Fibroblast of mammary gland (primary cell): ENCODE measurements at regions not wholly inside any gene's neighbourhood (a gene's known extent, or its start where the extent isn't known, plus 50 kb on each side); places are given as distances from the start of the nearest gene placed in this dataset.

Experiments
- DNase-seq: peaks from one replicate; pipeline ENCODE4 v3.0.0-alpha.2; 2010; ENCODE audit warnings: low read depth
- H3K4me3 ChIP-seq: 2 replicates; pipeline ENCODE4 v1.5.1; 2011; ENCODE audit warnings: low read depth, mild to moderate bottlenecking, low read length, moderate library complexity; ENCODE audit not compliant: control insufficient read depth
- CTCF ChIP-seq: conservative IDR thresholded peaks from 2 replicates; pipeline ENCODE4 v1.5.1; 2011; ENCODE audit warnings: low read depth, low read length, inconsistent platforms; ENCODE audit not compliant: control insufficient read depth, insufficient read depth

- no peak for TF ChIP-seq CTCF
- DNase-seq: no peak
- H3K4me3 ChIP-seq: no peak overlapping the region
These were observed 90.8 kb downstream of the METTL4 start for GRCh38 chr18:2480536-2480935.

GRCh38 chr18:2482706-2483475, 88.4 kb downstream of the METTL4 start:
- no peak overlapping the region for H3K4me3 ChIP-seq
- TF ChIP-seq CTCF: no peak

GRCh38 chr18:2485983-2486382, 85.3 kb downstream of the METTL4 start:
- no peak overlapping the region for H3K4me3 ChIP-seq
- DNase-seq: no peak
- no peak for TF ChIP-seq CTCF

More at GRCh38 chr18:2482706-2483475, 88.4 kb downstream of the METTL4 start:
- no peak for DNase-seq

GRCh38 chr18:2486426-2486825, 84.9 kb downstream of the METTL4 start:
- H3K4me3 ChIP-seq: no peak overlapping the region
- no peak for TF ChIP-seq CTCF

More at GRCh38 chr18:2486426-2486825, 84.9 kb downstream of the METTL4 start:
- no peak for DNase-seq
